Vagina (tissue), 2 donors: ENCODE measurements at regions not wholly inside any gene's neighbourhood (a gene's known extent, or its start where the extent isn't known, plus 50 kb on each side); places are given as distances from the start of the nearest gene placed in this dataset.
"Not testable (repeated sequence)": the region's sequence is repeated elsewhere in the genome, so short reads cannot be mapped to it uniquely, and the experiment has no call there.

Experiments used
- CTCF ChIP-seq, 3 experiments: fragments of 450-650 bp in 2 of 3; fragments of 200-600 bp in 1 of 3; sonication (generic) in 1 of 3; IDR thresholded peaks; one replicate each; pipeline ENCODE4 v1.5.1; 2017 to 2019; ENCODE audit warnings: antibody characterized with exemption in 3 of 3, mild to moderate bottlenecking in 2 of 3, moderate library complexity in 2 of 3
- POLR2A ChIP-seq, 2 donors: fragments of 450-650 bp; IDR thresholded peaks; one replicate each; pipeline ENCODE4 v1.6.1; 2017; ENCODE audit warnings: antibody characterized with exemption in 2 of 2, mild to moderate bottlenecking in 2 of 2, moderate library complexity in 2 of 2

GRCh38 chr1:120947114-120947513 lies 57.5 kb downstream of the PPIAL4A start:
- not testable (repeated sequence) for TF ChIP-seq CTCF, POLR2A (IDR thresholded peaks at IDR 0.05)
